HG02678 (cell line): ENCODE measurements at regions not wholly inside any gene's neighbourhood (a gene's known extent, or its start where the extent isn't known, plus 50 kb on each side); places are given as distances from the start of the nearest gene placed in this dataset.
"Not testable (repeated sequence)": the region's sequence is repeated elsewhere in the genome, so short reads cannot be mapped to it uniquely, and the experiment has no call there.

Source experiments
- ATAC-seq: cut with Tn5 transposase; IDR thresholded peaks from one replicate; pipeline ENCODE4 v1.9.1; 2021; ENCODE audit warnings: mild to moderate bottlenecking, moderate library complexity; ENCODE audit not compliant: unreplicated experiment

GRCh38 chr10:45564303-45564959, 108.1 kb downstream of the ZFAND4 start:
- ATAC-seq: no peak

- ATAC-seq: no peak
These were observed 110.6 kb downstream of the ZFAND4 start for GRCh38 chr10:45561952-45562351.

- ATAC-seq: no peak
These were observed 112.3 kb downstream of the ZFAND4 start for GRCh38 chr10:45560262-45560661.

GRCh38 chr10:45558425-45558824, 114.1 kb downstream of the ZFAND4 start:
- ATAC-seq: no peak

GRCh38 chr10:45557275-45557905, 115.2 kb downstream of the ZFAND4 start:
- peak; percentile 49 for ATAC-seq

DNA sequence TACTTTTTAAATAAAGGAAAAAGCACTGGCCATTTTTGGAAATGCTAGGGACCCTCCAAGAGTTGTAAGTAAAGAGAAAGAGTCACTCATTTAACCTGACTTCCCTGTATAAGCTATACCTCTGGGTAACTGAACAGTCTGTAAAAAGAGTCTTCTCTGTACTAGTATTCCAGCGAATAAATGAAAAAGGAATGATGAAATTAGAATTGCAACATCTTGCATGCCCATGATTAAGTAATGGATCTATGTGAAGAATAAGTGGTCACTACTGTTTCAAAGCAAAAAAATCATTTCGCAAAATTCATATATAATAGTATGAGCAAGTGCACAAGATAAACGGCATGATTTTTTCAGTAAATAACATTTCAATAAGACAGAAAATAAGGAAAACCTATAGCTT, 116.8 kb downstream of the ZFAND4 start:
- no peak for ATAC-seq

DNA sequence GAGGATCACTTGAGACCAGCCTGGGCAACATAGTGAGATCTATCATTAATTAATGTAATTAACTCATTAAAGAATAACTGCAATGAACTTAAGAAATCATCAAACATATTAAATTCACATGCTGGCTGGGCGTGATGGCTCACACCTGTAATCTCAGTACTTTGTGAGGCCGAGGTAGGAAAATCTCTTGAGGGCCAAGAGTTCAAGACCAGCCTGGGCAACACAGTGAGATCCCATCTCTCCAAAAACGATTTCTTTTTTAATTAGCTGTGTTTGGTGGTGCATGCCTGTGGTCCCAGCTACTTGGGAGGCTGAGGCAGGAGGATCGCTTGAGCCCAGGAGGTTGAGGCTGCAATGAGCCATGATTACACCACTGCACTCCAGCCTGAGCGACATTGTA, 117.2 kb downstream of the ZFAND4 start:
- ATAC-seq: not testable (repeated sequence)

DNA sequence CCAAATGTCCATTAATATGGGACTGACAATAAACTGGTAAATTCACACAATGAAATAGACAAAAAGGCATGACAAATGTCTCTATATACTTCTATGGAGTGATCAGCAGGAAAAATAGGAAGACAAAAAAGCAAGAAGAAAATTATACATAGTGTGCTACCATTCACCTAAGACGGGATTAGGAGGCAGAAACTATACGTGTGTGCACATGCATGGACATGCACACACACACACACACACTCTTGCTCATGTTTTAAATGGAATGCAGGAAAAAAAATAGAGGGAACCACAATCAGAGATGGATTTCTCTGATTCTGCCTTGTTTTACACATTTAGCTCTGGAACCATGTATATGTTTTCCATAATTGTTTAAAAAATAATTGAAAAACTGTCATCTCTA, 119.0 kb downstream of the ZFAND4 start:
- no peak for ATAC-seq

DNA sequence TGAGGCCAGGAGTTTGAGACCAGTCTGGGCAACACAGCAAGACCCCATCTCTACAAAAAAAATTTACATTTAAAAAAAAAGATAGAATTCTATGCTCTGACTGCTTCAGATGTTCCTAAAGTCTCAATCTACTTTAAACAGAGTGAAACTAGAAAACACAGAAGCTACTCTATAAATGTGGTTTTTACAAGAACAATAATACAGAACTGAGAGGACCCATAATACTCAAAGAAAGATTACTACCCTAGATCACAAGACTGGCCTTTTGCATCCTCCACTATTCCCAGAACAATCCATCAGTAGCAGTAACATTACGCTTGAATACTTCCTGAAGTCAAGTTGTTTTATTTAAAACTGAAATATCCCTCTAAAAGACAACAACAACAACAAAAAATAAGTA, 119.4 kb downstream of the ZFAND4 start:
- ATAC-seq: no peak

DNA sequence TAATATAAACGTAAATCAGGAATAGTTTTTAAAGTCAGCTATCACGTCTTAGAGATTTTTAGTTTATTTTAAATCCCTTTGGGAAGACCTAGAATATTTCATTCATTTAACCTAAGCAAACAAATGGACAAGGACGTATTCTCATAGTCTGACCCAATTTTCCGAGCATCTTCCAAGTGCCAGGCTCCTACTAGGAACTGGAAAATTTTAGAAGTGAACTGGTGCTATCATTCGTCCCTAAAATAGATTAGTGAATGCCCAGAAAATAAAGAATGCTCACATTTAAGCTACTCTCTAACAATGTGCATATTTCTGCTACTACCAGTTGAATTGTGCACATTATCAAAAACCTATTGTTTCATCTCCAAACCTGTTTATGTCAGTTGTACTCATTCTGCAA, 120.1 kb downstream of the ZFAND4 start:
- no peak for ATAC-seq

DNA sequence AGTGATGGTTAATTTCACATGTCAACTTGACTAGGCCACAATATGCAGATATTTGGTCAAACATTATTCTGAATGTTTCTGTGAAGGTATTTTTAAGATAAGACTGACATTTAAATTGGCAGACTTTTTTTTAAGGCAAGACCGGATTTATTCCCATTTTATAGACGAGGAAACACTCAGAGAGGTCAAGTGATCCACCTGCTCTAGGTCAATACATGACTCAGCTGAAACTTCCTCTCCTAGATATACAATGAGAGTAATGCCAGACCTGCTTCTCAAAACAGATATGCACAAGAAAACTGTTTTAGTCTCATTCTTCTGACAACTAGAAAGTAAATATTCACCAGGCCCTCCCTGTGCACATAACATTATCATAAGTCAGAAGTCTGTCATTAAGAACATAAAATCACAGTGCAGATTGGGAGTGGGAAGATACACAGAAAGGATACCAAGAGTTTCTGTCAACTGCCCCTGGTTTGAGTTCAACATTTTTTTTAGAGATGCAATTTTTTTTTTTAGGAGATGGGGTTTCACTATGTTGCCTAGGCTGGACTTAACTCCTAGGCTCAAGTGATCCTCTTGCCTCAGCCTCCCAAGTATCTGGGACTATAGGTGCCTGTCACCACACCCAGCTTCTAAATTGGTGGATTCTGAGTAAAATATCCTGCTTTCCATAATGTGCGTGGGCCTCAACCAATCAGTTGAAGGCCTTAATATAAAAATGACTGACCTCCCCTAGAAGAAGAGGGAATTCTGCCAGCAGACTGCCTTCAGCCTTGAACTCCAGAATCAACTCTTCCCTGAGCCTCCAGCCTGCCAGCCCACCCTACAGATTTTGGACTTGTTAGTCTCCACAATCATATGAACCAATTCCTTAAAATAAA, 121.4 kb downstream of the ZFAND4 start:
- no peak for ATAC-seq

- ATAC-seq: no peak
These were observed 124.5 kb downstream of the ZFAND4 start for GRCh38 chr10:45548068-45548467.

DNA sequence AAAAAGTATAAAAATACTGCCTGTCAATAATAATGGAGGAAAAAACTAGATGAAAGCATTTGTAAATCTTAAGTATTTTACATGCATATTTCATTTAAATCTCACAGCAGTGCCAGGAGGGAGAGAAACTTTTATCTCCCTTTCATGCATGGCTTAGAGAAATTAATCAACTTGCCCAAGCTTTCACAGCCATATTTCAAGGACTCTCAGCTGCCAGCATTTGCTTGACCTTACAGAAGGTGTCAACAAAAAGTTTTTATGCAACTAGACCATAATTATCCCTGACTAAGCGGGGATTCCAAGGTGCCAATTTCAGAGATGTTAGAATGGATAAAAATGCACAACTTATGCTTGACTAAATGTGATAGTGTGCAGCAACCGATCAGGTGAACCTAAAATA, 125.4 kb downstream of the ZFAND4 start:
- no peak for ATAC-seq

DNA sequence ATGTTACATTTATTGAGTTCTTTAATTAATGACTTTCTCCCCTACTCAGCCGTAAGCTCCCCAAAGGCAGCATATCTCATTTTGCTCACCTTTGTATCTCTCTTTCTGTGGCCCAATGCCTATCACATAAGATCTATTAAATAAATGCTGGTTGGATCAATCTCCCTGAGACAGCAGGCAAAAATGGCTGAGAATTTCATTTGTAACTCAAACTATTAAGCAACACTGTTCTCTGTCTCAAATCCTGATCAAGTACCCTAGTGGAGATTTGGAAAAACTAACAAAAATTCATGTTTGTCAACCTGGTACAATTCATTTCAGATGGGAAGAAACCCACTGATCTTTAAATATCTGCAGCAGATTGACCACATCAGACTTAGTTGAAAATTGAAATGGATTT, 127.4 kb downstream of the ZFAND4 start:
- ATAC-seq: no peak

DNA sequence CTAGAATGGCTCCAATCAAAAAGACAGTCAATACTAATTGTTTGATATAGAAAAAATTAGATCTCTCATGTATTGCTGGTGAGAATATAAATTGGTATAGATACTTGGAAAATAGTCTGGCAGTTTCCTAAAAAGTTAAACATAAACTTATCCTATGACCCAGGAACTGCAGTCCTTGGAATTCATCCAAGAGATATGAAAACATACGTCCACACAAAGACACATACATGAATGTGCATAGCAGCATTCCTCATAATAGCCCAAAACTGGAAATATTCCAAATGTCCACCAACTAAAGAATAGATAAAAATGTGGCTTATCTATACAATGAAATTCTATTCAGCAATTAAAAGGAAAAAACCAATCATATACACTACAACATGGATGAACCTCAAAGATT, 128.4 kb downstream of the ZFAND4 start:
- ATAC-seq: no peak

DNA sequence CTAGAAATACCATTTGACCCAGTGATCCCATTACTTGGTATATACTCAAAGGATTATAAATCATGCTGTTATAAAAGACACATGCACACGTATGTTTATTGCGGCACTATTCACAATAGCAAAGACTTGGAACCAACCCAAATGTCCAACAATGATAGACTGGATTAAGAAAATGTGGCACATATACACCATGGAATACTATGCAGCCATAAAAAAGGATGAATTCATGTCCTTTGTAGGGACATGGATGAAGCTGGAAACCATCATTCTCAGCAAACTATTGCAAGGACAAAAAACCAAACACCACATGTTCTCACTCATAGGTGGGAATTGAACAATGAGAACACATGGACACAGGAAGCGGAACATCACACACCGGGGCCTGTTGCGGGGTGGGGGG, 131.5 kb downstream of the ZFAND4 start:
- ATAC-seq: not testable (repeated sequence)

GRCh38 chr10:45540589-45540988, 132.0 kb downstream of the ZFAND4 start:
- not testable (repeated sequence) for ATAC-seq

GRCh38 chr10:45539569-45539968, 133.0 kb downstream of the ZFAND4 start:
- not testable (repeated sequence) for ATAC-seq

DNA sequence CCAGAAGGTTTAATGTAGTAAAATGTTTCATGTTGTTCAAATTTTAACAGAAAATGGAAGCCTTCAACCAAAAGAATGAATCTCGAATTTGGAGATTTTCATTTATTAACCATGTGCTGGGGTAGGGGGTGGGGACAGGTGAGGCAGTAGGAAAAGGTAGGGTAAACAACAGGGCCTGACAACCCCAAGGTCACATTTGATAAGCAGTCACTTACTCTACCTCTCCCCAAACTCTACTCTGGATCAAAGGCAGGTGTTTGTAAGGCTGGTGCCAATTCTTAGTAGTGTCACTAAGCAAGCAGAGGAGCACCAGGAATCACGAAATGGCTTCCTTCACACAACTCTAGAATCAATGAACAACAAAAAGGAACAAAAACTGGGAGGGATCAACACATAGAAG, 138.0 kb downstream of the ZFAND4 start:
- no peak for ATAC-seq

DNA sequence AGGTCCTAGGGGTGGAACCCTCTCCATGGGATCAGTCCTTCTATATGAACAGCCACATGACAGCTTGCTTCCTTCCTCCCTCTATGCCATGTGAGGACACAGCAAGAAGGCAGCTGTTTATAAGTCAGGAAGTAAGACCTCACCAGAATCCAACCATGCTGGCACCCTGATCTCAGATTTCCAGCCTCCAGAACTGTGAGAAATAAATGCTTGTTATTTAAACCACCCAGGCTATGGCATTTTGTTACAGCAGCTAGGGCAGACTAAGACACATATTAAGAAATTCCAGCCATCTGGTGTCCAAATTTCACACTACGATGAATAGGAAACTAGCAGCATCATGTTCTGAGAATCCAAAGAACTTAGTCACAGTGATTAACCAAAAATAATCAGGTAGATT, 140.1 kb downstream of the ZFAND4 start:
- ATAC-seq: no peak

DNA sequence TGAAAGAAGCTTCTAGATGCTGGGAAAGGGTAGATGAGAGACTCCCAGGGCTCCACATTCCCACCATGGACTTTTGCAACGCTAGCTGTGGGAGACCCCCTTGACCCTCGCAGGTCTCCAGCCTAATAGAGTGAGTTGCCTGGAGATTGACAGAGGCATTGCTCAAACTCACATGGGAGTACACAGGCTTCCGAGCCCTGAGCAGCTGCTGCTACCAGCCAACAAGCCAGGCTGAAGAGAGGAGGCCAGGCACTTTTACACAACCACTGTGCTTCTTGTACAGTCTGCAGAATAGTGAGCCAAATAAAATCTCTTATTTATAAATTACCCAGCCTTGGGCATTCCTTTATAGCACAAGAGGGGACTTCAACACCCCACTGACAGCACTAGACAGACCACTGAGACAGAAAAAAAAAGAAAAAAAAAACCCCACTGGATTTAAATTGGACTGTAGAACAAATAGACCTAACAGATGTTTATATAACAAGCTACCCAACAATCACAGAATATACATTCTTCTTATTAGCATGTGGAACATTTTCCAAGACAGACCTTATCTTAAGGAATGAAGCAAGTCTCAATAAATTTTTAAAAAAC, 146.2 kb downstream of the ZFAND4 start:
- ATAC-seq: no peak
